ENCODE measurements at regions not wholly inside any gene's neighbourhood (a gene's known extent, or its start where the extent isn't known, plus 50 kb on each side); places are given as distances from the start of the nearest gene placed in this dataset.

- no peak for DNase-seq (ENCODE audit: unreplicated experiment)
- CTCF ChIA-PET: no interaction called here
- no peak overlapping the region for H3K4me3 Mint-ChIP-seq (ENCODE audit: unreplicated experiment)
- peaks cover 4% of the 10 kb centered on the region for H3K36me3 Mint-ChIP-seq (ENCODE audit: insufficient read depth, unreplicated experiment)
- POLR2A ChIA-PET: interaction anchor here (1.8 kb wide), 1 partner anchor 23 kb away, joined by 10 read pairs; no protein-coding TSS in a partner anchor
- no peak overlapping the region for H3K27ac Mint-ChIP-seq (ENCODE audit: low read depth, unreplicated experiment)
- TF ChIP-seq CTCF (IDR thresholded peaks at IDR 0.05; ENCODE audit: unreplicated experiment): no peak
- no peaks in the 10 kb centered on the region for H3K27me3 Mint-ChIP-seq (ENCODE audit: insufficient read depth, unreplicated experiment)
- no peaks in the 10 kb centered on the region for H3K9me3 Mint-ChIP-seq (ENCODE audit: unreplicated experiment)
- H3K4me1 Mint-ChIP-seq (ENCODE audit: insufficient read depth, unreplicated experiment): peaks cover 60% of the 10 kb centered on the region
- intact Hi-C loops (cut with micrococcal nuclease): no loop called here
- BruUV-seq (replicated peaks): no TSS peak
Measured at GRCh38 chr2:236747426-236747825, 177.8 kb downstream of the ACKR3 start.

- Mint-ChIP-seq H3K4me1 (ENCODE audit: insufficient read depth, unreplicated experiment) (peaks cover 60% of the 10 kb centered on the region), H3K27me3 (ENCODE audit: insufficient read depth, unreplicated experiment) (no peaks in the 10 kb centered on the region), H3K4me3 (ENCODE audit: unreplicated experiment) (no peak overlapping the region), H3K36me3 (ENCODE audit: insufficient read depth, unreplicated experiment) (peaks cover 4% of the 10 kb centered on the region), H3K9me3 (ENCODE audit: unreplicated experiment) (no peaks in the 10 kb centered on the region), H3K27ac (ENCODE audit: low read depth, unreplicated experiment) (peak overlapping the region; percentile 67)
- CTCF ChIA-PET: no interaction called here
- POLR2A ChIA-PET: no interaction called here
- intact Hi-C loops (cut with micrococcal nuclease): loop anchor here (2.0 kb wide), 1 partner anchor 105 kb away; no protein-coding TSS in a partner anchor
- TF ChIP-seq CTCF (IDR thresholded peaks at IDR 0.05; ENCODE audit: unreplicated experiment): no peak
- BruUV-seq (replicated peaks): no TSS peak
- DNase-seq (ENCODE audit: unreplicated experiment): no peak
Measured at GRCh38 chr2:236747925-236748324, 178.3 kb downstream of the ACKR3 start.

GRCh38 chr2:236748385-236748784 is 178.8 kb downstream of the ACKR3 start:
- TF ChIP-seq CTCF (IDR thresholded peaks at IDR 0.05; ENCODE audit: unreplicated experiment): no peak
- intact Hi-C loops (cut with micrococcal nuclease): loop anchor here (2.0 kb wide), 1 partner anchor 106 kb away; no protein-coding TSS in a partner anchor
- POLR2A ChIA-PET: interaction anchor here (0.6 kb wide), 1 partner anchor 88 kb away, joined by 3 read pairs; no protein-coding TSS in a partner anchor
- Mint-ChIP-seq H3K4me1 (ENCODE audit: insufficient read depth, unreplicated experiment) (peaks cover 57% of the 10 kb centered on the region), H3K4me3 (ENCODE audit: unreplicated experiment) (peak overlapping the region; percentile 46), H3K27me3 (ENCODE audit: insufficient read depth, unreplicated experiment) (no peaks in the 10 kb centered on the region), H3K27ac (ENCODE audit: low read depth, unreplicated experiment) (peak overlapping the region; percentile 67), H3K36me3 (ENCODE audit: insufficient read depth, unreplicated experiment) (peaks cover 4% of the 10 kb centered on the region), H3K9me3 (ENCODE audit: unreplicated experiment) (no peaks in the 10 kb centered on the region)
- CTCF ChIA-PET: interaction anchor here (0.6 kb wide), 1 partner anchor 27 kb away, joined by 3 read pairs; no protein-coding TSS in a partner anchor
- peak; percentile 66 for DNase-seq (ENCODE audit: unreplicated experiment)
- BruUV-seq (replicated peaks): no TSS peak

- no TSS peak for BruUV-seq (replicated peaks)
- intact Hi-C loops (cut with micrococcal nuclease): loop anchor here (2.0 kb wide), 1 partner anchor 106 kb away; no protein-coding TSS in a partner anchor
- ChIA-PET POLR2A (interaction anchor here (0.6 to 1.4 kb wide), 2 partner anchors 9 to 88 kb away, joined by 3 to 5 read pairs; no protein-coding TSS in a partner anchor), CTCF (interaction anchor here (0.6 kb wide), 1 partner anchor 27 kb away, joined by 3 read pairs; no protein-coding TSS in a partner anchor)
- Mint-ChIP-seq H3K4me1 (ENCODE audit: insufficient read depth, unreplicated experiment) (peaks cover 52% of the 10 kb centered on the region), H3K27me3 (ENCODE audit: insufficient read depth, unreplicated experiment) (no peaks in the 10 kb centered on the region), H3K9me3 (ENCODE audit: unreplicated experiment) (no peaks in the 10 kb centered on the region), H3K4me3 (ENCODE audit: unreplicated experiment) (peak overlapping the region; percentile 46), H3K27ac (ENCODE audit: low read depth, unreplicated experiment) (peak overlapping the region; percentile 67), H3K36me3 (ENCODE audit: insufficient read depth, unreplicated experiment) (peaks cover 4% of the 10 kb centered on the region)
- peak; percentile 33 for DNase-seq (ENCODE audit: unreplicated experiment)
- no peak for TF ChIP-seq CTCF (IDR thresholded peaks at IDR 0.05; ENCODE audit: unreplicated experiment)
Measured at GRCh38 chr2:236748801-236749200, 179.2 kb downstream of the ACKR3 start.

Measured in MCF 10A (cell line).